ENCODE measurements at regions not wholly inside any gene's neighbourhood (a gene's known extent, or its start where the extent isn't known, plus 50 kb on each side); places are given as distances from the start of the nearest gene placed in this dataset.

DNA sequence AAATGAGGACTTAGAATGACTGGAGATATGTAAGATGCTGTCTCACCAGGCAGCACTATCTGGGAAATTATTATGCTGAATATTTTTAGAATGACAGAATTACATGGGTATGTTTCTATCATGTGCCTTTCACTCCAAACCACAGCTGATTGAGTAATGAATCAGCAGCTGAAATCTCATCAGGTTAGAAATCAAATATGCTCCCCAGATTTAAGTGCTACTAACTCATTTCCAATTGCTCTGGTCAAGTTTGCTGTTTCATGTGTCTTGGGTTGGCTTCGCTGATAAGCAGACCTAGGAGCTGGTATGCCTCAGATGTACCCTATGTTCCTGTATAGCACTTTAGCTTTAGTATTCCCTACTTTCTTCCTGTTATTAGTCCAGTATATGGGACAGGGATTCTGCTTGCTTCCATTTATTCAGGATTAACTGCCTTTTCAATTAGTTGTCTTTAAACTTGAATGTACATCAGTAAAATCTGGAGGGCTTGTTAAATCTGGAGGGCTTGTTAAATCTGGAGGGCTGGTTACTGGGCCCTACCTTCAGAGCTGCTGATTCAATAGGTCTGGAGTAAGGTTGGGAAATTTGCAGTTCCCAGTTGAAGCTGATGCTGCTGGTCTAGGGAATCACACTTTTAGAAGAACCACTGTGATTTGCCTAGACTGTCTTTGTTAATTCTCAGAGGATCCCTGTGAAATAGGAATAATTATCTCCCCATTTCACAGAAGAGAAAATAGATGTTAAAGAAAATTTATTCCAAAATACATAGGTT is 172.9 kb downstream of the DKK1 start:
- TF ChIP-seq, protein P1, sequence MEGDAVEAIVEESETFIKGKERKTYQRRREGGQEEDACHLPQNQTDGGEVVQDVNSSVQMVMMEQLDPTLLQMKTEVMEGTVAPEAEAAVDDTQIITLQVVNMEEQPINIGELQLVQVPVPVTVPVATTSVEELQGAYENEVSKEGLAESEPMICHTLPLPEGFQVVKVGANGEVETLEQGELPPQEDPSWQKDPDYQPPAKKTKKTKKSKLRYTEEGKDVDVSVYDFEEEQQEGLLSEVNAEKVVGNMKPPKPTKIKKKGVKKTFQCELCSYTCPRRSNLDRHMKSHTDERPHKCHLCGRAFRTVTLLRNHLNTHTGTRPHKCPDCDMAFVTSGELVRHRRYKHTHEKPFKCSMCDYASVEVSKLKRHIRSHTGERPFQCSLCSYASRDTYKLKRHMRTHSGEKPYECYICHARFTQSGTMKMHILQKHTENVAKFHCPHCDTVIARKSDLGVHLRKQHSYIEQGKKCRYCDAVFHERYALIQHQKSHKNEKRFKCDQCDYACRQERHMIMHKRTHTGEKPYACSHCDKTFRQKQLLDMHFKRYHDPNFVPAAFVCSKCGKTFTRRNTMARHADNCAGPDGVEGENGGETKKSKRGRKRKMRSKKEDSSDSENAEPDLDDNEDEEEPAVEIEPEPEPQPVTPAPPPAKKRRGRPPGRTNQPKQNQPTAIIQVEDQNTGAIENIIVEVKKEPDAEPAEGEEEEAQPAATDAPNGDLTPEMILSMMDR (IDR thresholded peaks at IDR 0.05; ENCODE audit: poor library complexity, severe bottlenecking), result no peak
- TF ChIP-seq POLR2AphosphoS5 (IDR thresholded peaks at IDR 0.05), result no peak

All from neural cell (in vitro differentiated cells).